ENCODE measurements at regions not wholly inside any gene's neighbourhood (a gene's known extent, or its start where the extent isn't known, plus 50 kb on each side); places are given as distances from the start of the nearest gene placed in this dataset.

- no peak overlapping the region for H3K27ac ChIP-seq
- H3K9me3 ChIP-seq: no peaks in the 10 kb centered on the region
- peak; percentile 6 for DNase-seq
- intact Hi-C loops (cut with DNase I; ENCODE audit: low total_unique reads): no loop called here
- H3K4me3 ChIP-seq: no peak overlapping the region
- 93% methylated on average over 7 of the region's 7 CpGs for WGBS, 2 donors
- H3K4me1 ChIP-seq: peaks cover 26% of the 10 kb centered on the region
- TF ChIP-seq POLR2A (IDR thresholded peaks at IDR 0.05) (no peak), CTCF (IDR thresholded peaks at IDR 0.05) (no peak)
- no peaks in the 10 kb centered on the region for H3K36me3 ChIP-seq (ENCODE audit: low read depth, missing control alignments)
- no peaks in the 10 kb centered on the region for H3K27me3 ChIP-seq
Observed at GRCh38 chr9:89882930-89883361, 278.1 kb downstream of the GADD45G start.

GRCh38 chr9:89883401-89884341, 278.9 kb downstream of the GADD45G start:
- no peaks in the 10 kb centered on the region for H3K36me3 ChIP-seq (ENCODE audit: low read depth, missing control alignments)
- H3K4me1 ChIP-seq: peaks cover 19% of the 10 kb centered on the region
- intact Hi-C loops (cut with DNase I; ENCODE audit: low total_unique reads): no loop called here
- DNase-seq: peak; percentile 8
- 89 to 91% methylated on average over 9 to 12 of the region's 12 CpGs for WGBS, 2 donors
- H3K4me3 ChIP-seq: no peak overlapping the region
- TF ChIP-seq CTCF (IDR thresholded peaks at IDR 0.05) (no peak), POLR2A (IDR thresholded peaks at IDR 0.05) (no peak)
- H3K27me3 ChIP-seq: no peaks in the 10 kb centered on the region
- H3K9me3 ChIP-seq: no peaks in the 10 kb centered on the region
- H3K27ac ChIP-seq: no peak overlapping the region

- TF ChIP-seq CTCF (IDR thresholded peaks at IDR 0.05) (no peak), POLR2A (IDR thresholded peaks at IDR 0.05) (no peak)
- Histone ChIP-seq H3K4me3 (no peak overlapping the region), H3K9me3 (no peaks in the 10 kb centered on the region), H3K27me3 (no peaks in the 10 kb centered on the region), H3K36me3 (ENCODE audit: low read depth, missing control alignments) (no peaks in the 10 kb centered on the region), H3K27ac (no peak overlapping the region), H3K4me1 (peaks cover 19% of the 10 kb centered on the region)
- intact Hi-C loops (cut with DNase I; ENCODE audit: low total_unique reads): no loop called here
- WGBS, 2 donors: 88 to 90% methylated on average over 11 to 13 of the region's 13 CpGs
- peak; percentile 16 for DNase-seq
Observed at GRCh38 chr9:89884356-89885083, 279.7 kb downstream of the GADD45G start.

- Histone ChIP-seq H3K36me3 (ENCODE audit: low read depth, missing control alignments) (no peaks in the 10 kb centered on the region), H3K4me3 (no peak overlapping the region), H3K27ac (no peak overlapping the region), H3K4me1 (peaks cover 23% of the 10 kb centered on the region), H3K27me3 (no peaks in the 10 kb centered on the region), H3K9me3 (no peaks in the 10 kb centered on the region)
- peak; percentile 7 for DNase-seq
- intact Hi-C loops (cut with DNase I; ENCODE audit: low total_unique reads): no loop called here
- TF ChIP-seq CTCF (IDR thresholded peaks at IDR 0.05) (no peak), POLR2A (IDR thresholded peaks at IDR 0.05) (no peak)
- whole genome bisulfite sequencing, 2 donors: 93 to 96% methylated on average over 4 of the region's 4 CpGs
Observed at GRCh38 chr9:89885156-89885555, 280.3 kb downstream of the GADD45G start.

Measured in testis (tissue), 2 donors.